AG09319 (cell line): ENCODE measurements at regions not wholly inside any gene's neighbourhood (a gene's known extent, or its start where the extent isn't known, plus 50 kb on each side); places are given as distances from the start of the nearest gene placed in this dataset.
A peak's percentile ranks its signal among the peaks of the same experiment; 100 is the strongest.

Experiments
- DNase-seq: peaks from one replicate; pipeline ENCODE4 v3.0.0-alpha.2; 2010; ENCODE audit warnings: low read depth; ENCODE audit errors: extremely low read depth
- CTCF ChIP-seq: IDR thresholded peaks from 2 replicates; pipeline ENCODE4 v1.5.1; 2011; ENCODE audit warnings: low read depth, mild to moderate bottlenecking, inconsistent platforms, low read length, moderate library complexity

GRCh38 chr4:27154706-27155105, 294.1 kb downstream of the STIM2 start:
- no peak for TF ChIP-seq CTCF
- no peak for DNase-seq

- no peak for DNase-seq
- no peak for TF ChIP-seq CTCF
Measured at GRCh38 chr4:27161191-27161590, 300.6 kb downstream of the STIM2 start.

GRCh38 chr4:27168783-27169182, 308.1 kb downstream of the STIM2 start:
- DNase-seq, result no peak
- no peak for TF ChIP-seq CTCF

- TF ChIP-seq CTCF, result no peak
- DNase-seq, result no peak
Measured at GRCh38 chr4:27173280-27173679, 312.6 kb downstream of the STIM2 start.

GRCh38 chr4:27176400-27176799, 315.8 kb downstream of the STIM2 start:
- TF ChIP-seq CTCF, result peak; percentile 69
- peak; percentile 28 for DNase-seq

- no peak for DNase-seq
- no peak for TF ChIP-seq CTCF
Measured at GRCh38 chr4:27176881-27177280, 316.2 kb downstream of the STIM2 start.

GRCh38 chr4:27178061-27178460, 317.4 kb downstream of the STIM2 start:
- no peak for TF ChIP-seq CTCF
- DNase-seq, result no peak
